ENCODE measurements at regions not wholly inside any gene's neighbourhood (a gene's known extent, or its start where the extent isn't known, plus 50 kb on each side); places are given as distances from the start of the nearest gene placed in this dataset.

- no peak for DNase-seq (ENCODE audit: low read depth)
- H3K36me3 ChIP-seq (ENCODE audit: control insufficient read depth, insufficient read depth, low read length), result no peaks in the 10 kb centered on the region
- FAIRE-seq, result no peak
Measured at GRCh38 chr12:28704477-28705169, 444.5 kb upstream of the FAR2 start.

GRCh38 chr12:28708918-28709371 lies 440.1 kb upstream of the FAR2 start:
- Histone ChIP-seq H3K27me3 (ENCODE audit: control insufficient read depth, insufficient read depth, low read length) (no peaks in the 10 kb centered on the region), H3K36me3 (ENCODE audit: control insufficient read depth, insufficient read depth, low read length) (no peaks in the 10 kb centered on the region), H3K4me3 (ENCODE audit: low read depth, low read length) (no peak overlapping the region)
- FAIRE-seq, result no peak
- DNase-seq (ENCODE audit: low read depth), result no peak
- TF ChIP-seq CTCF (IDR thresholded peaks at IDR 0.05; ENCODE audit: insufficient read depth, low read length, severe bottlenecking), result no peak

More at GRCh38 chr12:28704477-28705169, 444.5 kb upstream of the FAR2 start:
- no peak for TF ChIP-seq CTCF (IDR thresholded peaks at IDR 0.05; ENCODE audit: insufficient read depth, low read length, severe bottlenecking)
- Histone ChIP-seq H3K27me3 (ENCODE audit: control insufficient read depth, insufficient read depth, low read length) (no peaks in the 10 kb centered on the region), H3K4me3 (ENCODE audit: low read depth, low read length) (no peak overlapping the region)

GRCh38 chr12:28709986-28710685 lies 438.9 kb upstream of the FAR2 start:
- DNase-seq (ENCODE audit: low read depth) (no peak), FAIRE-seq (no peak)
- no peaks in the 10 kb centered on the region for H3K27me3 ChIP-seq (ENCODE audit: control insufficient read depth, insufficient read depth, low read length)
- H3K4me3 ChIP-seq (ENCODE audit: low read depth, low read length), result no peak overlapping the region
- TF ChIP-seq CTCF (IDR thresholded peaks at IDR 0.05; ENCODE audit: insufficient read depth, low read length, severe bottlenecking), result no peak
- no peaks in the 10 kb centered on the region for H3K36me3 ChIP-seq (ENCODE audit: control insufficient read depth, insufficient read depth, low read length)

- FAIRE-seq (no peak), DNase-seq (ENCODE audit: low read depth) (peak; percentile 64)
- no peak for TF ChIP-seq CTCF (IDR thresholded peaks at IDR 0.05; ENCODE audit: insufficient read depth, low read length, severe bottlenecking)
- Histone ChIP-seq H3K36me3 (ENCODE audit: control insufficient read depth, insufficient read depth, low read length) (no peaks in the 10 kb centered on the region), H3K27me3 (ENCODE audit: control insufficient read depth, insufficient read depth, low read length) (no peaks in the 10 kb centered on the region), H3K4me3 (ENCODE audit: low read depth, low read length) (no peak overlapping the region)
Measured at GRCh38 chr12:28710882-28711281, 438.2 kb upstream of the FAR2 start.

GRCh38 chr12:28711421-28711820 lies 437.7 kb upstream of the FAR2 start:
- DNase-seq (ENCODE audit: low read depth) (no peak), FAIRE-seq (no peak)
- Histone ChIP-seq H3K27me3 (ENCODE audit: control insufficient read depth, insufficient read depth, low read length) (no peaks in the 10 kb centered on the region), H3K36me3 (ENCODE audit: control insufficient read depth, insufficient read depth, low read length) (no peaks in the 10 kb centered on the region), H3K4me3 (ENCODE audit: low read depth, low read length) (no peak overlapping the region)
- no peak for TF ChIP-seq CTCF (IDR thresholded peaks at IDR 0.05; ENCODE audit: insufficient read depth, low read length, severe bottlenecking)

Measured in bronchial epithelial cell (primary cell).